BE2C (cell line): ENCODE measurements at regions not wholly inside any gene's neighbourhood (a gene's known extent, or its start where the extent isn't known, plus 50 kb on each side); places are given as distances from the start of the nearest gene placed in this dataset.

ENCODE experiments used
- DNase-seq: peaks from one replicate; pipeline ENCODE4 v3.0.0-alpha.2; 2020
- H3K27me3 ChIP-seq: fragments of 250-450 bp; sonication (Bioruptor Pico); 2 replicates; pipeline ENCODE4 v1.5.1; 2020; ENCODE audit warnings: mild to moderate bottlenecking
- H3K36me3 ChIP-seq: fragments of 250-450 bp; sonication (Bioruptor Pico); 2 replicates; pipeline ENCODE4 v1.5.1; 2020; ENCODE audit warnings: mild to moderate bottlenecking
- H3K4me1 ChIP-seq: fragments of 250-450 bp; sonication (Bioruptor Pico); 2 replicates; pipeline ENCODE4 v1.5.1; 2020
- H3K4me3 ChIP-seq: 2 replicates; pipeline ENCODE4 v1.5.1; 2011; ENCODE audit warnings: low read depth, low read length
- H3K9me3 ChIP-seq: fragments of 250-450 bp; sonication (Bioruptor Pico); 2 replicates; pipeline ENCODE4 v1.5.1; 2020
- TF ChIP-seq, protein P1 (sequence below): IDR thresholded peaks from 2 replicates; pipeline ENCODE4 v1.5.1; 2012; ENCODE audit warnings: mild to moderate bottlenecking, low read depth, low read length

DNA sequence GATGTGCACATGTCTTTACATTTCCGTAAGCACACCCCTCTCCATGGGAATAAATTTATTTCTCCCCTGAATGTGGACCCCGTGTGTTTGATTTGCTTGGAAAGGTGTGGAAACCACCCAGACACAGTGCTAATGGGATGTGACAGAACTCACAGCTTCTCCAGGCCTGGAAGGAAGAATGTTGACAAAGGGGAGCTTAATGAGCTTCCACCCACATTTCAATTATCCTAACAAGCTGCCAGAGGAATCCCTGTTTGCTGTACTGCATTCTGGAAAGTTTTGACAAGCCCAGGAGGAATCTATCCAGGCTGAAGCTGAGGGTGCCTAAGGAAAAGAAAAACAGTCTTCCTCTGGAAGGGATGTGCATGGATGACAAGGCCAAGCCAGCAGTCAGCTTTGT, 51.2 kb upstream of the CCDC60 start:
- Histone ChIP-seq H3K4me1 (peaks cover 4% of the 10 kb centered on the region), H3K9me3 (0 out of 2 replicates have a peak, but pooled peaks cover 3% of the 10 kb centered on the region), H3K4me3 (no peak overlapping the region), H3K27me3 (no peaks in the 10 kb centered on the region), H3K36me3 (no peaks in the 10 kb centered on the region)
- TF ChIP-seq, protein P1, sequence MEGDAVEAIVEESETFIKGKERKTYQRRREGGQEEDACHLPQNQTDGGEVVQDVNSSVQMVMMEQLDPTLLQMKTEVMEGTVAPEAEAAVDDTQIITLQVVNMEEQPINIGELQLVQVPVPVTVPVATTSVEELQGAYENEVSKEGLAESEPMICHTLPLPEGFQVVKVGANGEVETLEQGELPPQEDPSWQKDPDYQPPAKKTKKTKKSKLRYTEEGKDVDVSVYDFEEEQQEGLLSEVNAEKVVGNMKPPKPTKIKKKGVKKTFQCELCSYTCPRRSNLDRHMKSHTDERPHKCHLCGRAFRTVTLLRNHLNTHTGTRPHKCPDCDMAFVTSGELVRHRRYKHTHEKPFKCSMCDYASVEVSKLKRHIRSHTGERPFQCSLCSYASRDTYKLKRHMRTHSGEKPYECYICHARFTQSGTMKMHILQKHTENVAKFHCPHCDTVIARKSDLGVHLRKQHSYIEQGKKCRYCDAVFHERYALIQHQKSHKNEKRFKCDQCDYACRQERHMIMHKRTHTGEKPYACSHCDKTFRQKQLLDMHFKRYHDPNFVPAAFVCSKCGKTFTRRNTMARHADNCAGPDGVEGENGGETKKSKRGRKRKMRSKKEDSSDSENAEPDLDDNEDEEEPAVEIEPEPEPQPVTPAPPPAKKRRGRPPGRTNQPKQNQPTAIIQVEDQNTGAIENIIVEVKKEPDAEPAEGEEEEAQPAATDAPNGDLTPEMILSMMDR = no peak
- DNase-seq = no peak
